Peyer's patch (tissue), 4 donors: ENCODE measurements at regions not wholly inside any gene's neighbourhood (a gene's known extent, or its start where the extent isn't known, plus 50 kb on each side); places are given as distances from the start of the nearest gene placed in this dataset.

Source experiments
- DNase-seq, 3 donors: peaks; one replicate each; pipeline ENCODE4 v3.0.0-alpha.2; 2017 to 2019
- H3K27ac ChIP-seq, 4 donors: fragments of 200-600 bp; sonication (generic); one replicate each; pipeline ENCODE4 v1.5.1; 2016 to 2019
- H3K27me3 ChIP-seq, 2 donors: fragments of 200-600 bp; sonication (generic); one replicate each; pipeline ENCODE4 v1.5.1; 2019
- H3K36me3 ChIP-seq, 3 donors: fragments of 200-600 bp; sonication (generic); one replicate each; pipeline ENCODE4 v1.5.1; 2016 to 2019
- H3K4me1 ChIP-seq, 4 donors: fragments of 200-600 bp; sonication (generic); one replicate each; pipeline ENCODE4 v1.5.1; 2016 to 2019
- H3K4me3 ChIP-seq, 4 donors: fragments of 200-600 bp; sonication (generic); 1 replicate in 3 of 4; 2 replicates in 1 of 4; pipeline ENCODE4 v1.5.1; 2016 to 2019; ENCODE audit warnings: mild to moderate bottlenecking in 1 of 4
- H3K9me3 ChIP-seq, 4 donors: fragments of 200-600 bp; sonication (generic); one replicate each; pipeline ENCODE4 v1.5.1; 2016 to 2019; ENCODE audit warnings: mild to moderate bottlenecking in 1 of 4
- POLR2A ChIP-seq, 2 donors: fragments of 450-650 bp; IDR thresholded peaks; one replicate each; pipeline ENCODE4 v1.5.1; 2017; ENCODE audit warnings: antibody characterized with exemption in 2 of 2, mild to moderate bottlenecking in 2 of 2, moderate library complexity in 2 of 2
- TF ChIP-seq, protein P1 (sequence below), 6 experiments: fragments of 450-650 bp in 4 of 6; fragments of 200-600 bp in 2 of 6; sonication (generic) in 1 of 6; IDR thresholded peaks; one replicate each; pipeline ENCODE4 v1.5.1; 2017 to 2019; ENCODE audit warnings: antibody characterized with exemption in 6 of 6, mild to moderate bottlenecking in 3 of 6, moderate library complexity in 1 of 6

GRCh38 chr10:58973235-58973595, 203.2 kb upstream of the PHYHIPL start:
- no peaks in the 10 kb centered on the region for H3K36me3 ChIP-seq
- H3K27me3 ChIP-seq, result no peaks in the 10 kb centered on the region
- H3K4me1 ChIP-seq, result no peaks in the 10 kb centered on the region
- H3K9me3 ChIP-seq, result no peaks in the 10 kb centered on the region
- DNase-seq, result no peak
- TF ChIP-seq POLR2A (IDR thresholded peaks at IDR 0.05), result no peak
- TF ChIP-seq, protein P1, sequence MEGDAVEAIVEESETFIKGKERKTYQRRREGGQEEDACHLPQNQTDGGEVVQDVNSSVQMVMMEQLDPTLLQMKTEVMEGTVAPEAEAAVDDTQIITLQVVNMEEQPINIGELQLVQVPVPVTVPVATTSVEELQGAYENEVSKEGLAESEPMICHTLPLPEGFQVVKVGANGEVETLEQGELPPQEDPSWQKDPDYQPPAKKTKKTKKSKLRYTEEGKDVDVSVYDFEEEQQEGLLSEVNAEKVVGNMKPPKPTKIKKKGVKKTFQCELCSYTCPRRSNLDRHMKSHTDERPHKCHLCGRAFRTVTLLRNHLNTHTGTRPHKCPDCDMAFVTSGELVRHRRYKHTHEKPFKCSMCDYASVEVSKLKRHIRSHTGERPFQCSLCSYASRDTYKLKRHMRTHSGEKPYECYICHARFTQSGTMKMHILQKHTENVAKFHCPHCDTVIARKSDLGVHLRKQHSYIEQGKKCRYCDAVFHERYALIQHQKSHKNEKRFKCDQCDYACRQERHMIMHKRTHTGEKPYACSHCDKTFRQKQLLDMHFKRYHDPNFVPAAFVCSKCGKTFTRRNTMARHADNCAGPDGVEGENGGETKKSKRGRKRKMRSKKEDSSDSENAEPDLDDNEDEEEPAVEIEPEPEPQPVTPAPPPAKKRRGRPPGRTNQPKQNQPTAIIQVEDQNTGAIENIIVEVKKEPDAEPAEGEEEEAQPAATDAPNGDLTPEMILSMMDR (IDR thresholded peaks at IDR 0.05), result no peak
- H3K4me3 ChIP-seq, result no peak overlapping the region
- no peak overlapping the region for H3K27ac ChIP-seq

- Histone ChIP-seq H3K27ac (no peak overlapping the region), H3K27me3 (no peaks in the 10 kb centered on the region), H3K4me3 (no peak overlapping the region), H3K4me1 (no peaks in the 10 kb centered on the region), H3K36me3 (no peaks in the 10 kb centered on the region), H3K9me3 (no peaks in the 10 kb centered on the region)
- no peak for DNase-seq
- TF ChIP-seq POLR2A (IDR thresholded peaks at IDR 0.05), result no peak
- TF ChIP-seq, protein P1 (IDR thresholded peaks at IDR 0.05), result no peak
Measured at GRCh38 chr10:58976254-58976653, 200.2 kb upstream of the PHYHIPL start.

GRCh38 chr10:58979711-58980110, 196.7 kb upstream of the PHYHIPL start:
- no peak overlapping the region for H3K27ac ChIP-seq
- TF ChIP-seq, protein P1 (IDR thresholded peaks at IDR 0.05), result no peak
- no peak for TF ChIP-seq POLR2A (IDR thresholded peaks at IDR 0.05)

GRCh38 chr10:58980826-58981415, 195.5 kb upstream of the PHYHIPL start:
- Histone ChIP-seq H3K27me3 (no peaks in the 10 kb centered on the region), H3K36me3 (no peaks in the 10 kb centered on the region), H3K4me3 (no peak overlapping the region), H3K27ac (no peak overlapping the region), H3K9me3 (no peaks in the 10 kb centered on the region), H3K4me1 (no peaks in the 10 kb centered on the region)
- no peak for DNase-seq
- no peak for TF ChIP-seq POLR2A (IDR thresholded peaks at IDR 0.05)

More at GRCh38 chr10:58979711-58980110, 196.7 kb upstream of the PHYHIPL start:
- H3K9me3 ChIP-seq, result no peaks in the 10 kb centered on the region
- no peak overlapping the region for H3K4me3 ChIP-seq
- H3K36me3 ChIP-seq, result no peaks in the 10 kb centered on the region
- H3K27me3 ChIP-seq, result no peaks in the 10 kb centered on the region
- H3K4me1 ChIP-seq, result no peaks in the 10 kb centered on the region
- no peak for DNase-seq

DNA sequence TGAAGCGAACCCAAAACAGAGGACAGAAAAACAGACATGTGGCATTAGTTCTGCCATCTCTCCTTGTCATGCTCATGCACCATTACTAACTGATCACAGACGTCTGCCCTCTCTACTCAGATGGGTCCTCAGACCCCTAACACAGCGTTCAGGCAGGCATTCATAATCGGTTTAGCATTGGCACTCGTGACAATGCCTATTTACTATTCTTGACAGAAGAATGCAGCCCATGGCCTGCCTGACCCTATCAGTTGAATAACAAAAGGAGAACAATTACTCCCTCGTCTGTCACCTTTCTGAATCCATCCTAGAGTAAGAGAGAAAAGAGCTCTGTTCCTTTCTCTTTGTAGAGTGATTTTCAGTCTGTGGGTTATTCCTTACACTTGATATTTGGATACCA, 194.6 kb upstream of the PHYHIPL start:
- H3K4me3 ChIP-seq, result no peak overlapping the region
- H3K9me3 ChIP-seq, result no peaks in the 10 kb centered on the region
- no peaks in the 10 kb centered on the region for H3K4me1 ChIP-seq
- no peak for DNase-seq
- H3K27ac ChIP-seq, result no peak overlapping the region
- no peak for TF ChIP-seq POLR2A (IDR thresholded peaks at IDR 0.05)
- TF ChIP-seq, protein P1 (IDR thresholded peaks at IDR 0.05), result no peak
- no peaks in the 10 kb centered on the region for H3K27me3 ChIP-seq
- H3K36me3 ChIP-seq, result no peaks in the 10 kb centered on the region

DNA sequence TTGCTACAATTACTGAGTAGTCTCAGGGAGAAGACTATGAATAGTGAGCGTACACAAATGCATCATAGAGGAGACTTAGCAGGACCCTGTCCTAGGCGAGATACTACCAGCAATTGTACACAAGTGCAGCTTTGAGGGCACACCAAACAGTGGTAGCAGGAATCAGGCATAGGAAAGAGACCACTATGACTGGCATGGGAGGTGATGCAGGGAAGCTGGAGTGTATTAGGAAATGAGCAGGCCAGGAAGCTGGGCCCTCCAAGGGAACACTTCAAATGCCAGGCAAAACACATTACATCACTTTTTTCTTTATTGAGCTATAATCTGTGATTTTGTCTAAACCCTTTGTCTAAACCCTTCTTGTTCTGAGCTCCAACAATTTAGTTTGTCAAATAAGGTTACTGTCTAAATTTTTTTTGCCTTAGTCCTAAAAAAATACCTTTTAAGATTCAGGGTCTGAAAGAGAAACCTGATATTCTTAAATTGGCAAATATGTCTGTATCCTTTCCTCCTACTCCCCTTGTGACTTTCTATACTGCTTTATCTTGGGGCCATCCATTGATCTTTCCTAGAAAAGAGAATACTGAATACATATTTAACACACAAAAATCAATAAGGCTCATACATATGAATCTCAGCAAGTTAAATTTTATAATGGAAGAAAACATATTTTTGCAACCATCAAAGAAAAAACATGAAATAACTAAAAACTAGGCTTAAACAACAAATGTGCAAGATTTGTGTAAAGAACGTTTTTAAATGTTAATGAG, 193.8 kb upstream of the PHYHIPL start:
- Histone ChIP-seq H3K4me1 (no peaks in the 10 kb centered on the region), H3K27me3 (no peaks in the 10 kb centered on the region), H3K9me3 (no peaks in the 10 kb centered on the region), H3K4me3 (no peak overlapping the region), H3K27ac (no peak overlapping the region), H3K36me3 (no peaks in the 10 kb centered on the region)
- no peak for DNase-seq
- no peak for TF ChIP-seq POLR2A (IDR thresholded peaks at IDR 0.05)
- TF ChIP-seq, protein P1 (IDR thresholded peaks at IDR 0.05), result no peak
